ENCODE measurements at regions not wholly inside any gene's neighbourhood (a gene's known extent, or its start where the extent isn't known, plus 50 kb on each side); places are given as distances from the start of the nearest gene placed in this dataset.

- DNase-seq (ENCODE audit: low spot score): no peak
- in situ Hi-C loops (cut with MboI; ENCODE audit: low pct_unique_long_range_greater_than_20kb, low sequenced_read_pairs, unreplicated experiment): no loop called here
- TF ChIP-seq, protein P1, sequence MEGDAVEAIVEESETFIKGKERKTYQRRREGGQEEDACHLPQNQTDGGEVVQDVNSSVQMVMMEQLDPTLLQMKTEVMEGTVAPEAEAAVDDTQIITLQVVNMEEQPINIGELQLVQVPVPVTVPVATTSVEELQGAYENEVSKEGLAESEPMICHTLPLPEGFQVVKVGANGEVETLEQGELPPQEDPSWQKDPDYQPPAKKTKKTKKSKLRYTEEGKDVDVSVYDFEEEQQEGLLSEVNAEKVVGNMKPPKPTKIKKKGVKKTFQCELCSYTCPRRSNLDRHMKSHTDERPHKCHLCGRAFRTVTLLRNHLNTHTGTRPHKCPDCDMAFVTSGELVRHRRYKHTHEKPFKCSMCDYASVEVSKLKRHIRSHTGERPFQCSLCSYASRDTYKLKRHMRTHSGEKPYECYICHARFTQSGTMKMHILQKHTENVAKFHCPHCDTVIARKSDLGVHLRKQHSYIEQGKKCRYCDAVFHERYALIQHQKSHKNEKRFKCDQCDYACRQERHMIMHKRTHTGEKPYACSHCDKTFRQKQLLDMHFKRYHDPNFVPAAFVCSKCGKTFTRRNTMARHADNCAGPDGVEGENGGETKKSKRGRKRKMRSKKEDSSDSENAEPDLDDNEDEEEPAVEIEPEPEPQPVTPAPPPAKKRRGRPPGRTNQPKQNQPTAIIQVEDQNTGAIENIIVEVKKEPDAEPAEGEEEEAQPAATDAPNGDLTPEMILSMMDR (IDR thresholded peaks at IDR 0.05; ENCODE audit: extremely low read depth, insufficient read depth, missing control alignments): no peak
Observed at GRCh38 chr5:2257326-2258244, 374.9 kb upstream of the IRX4 start.

- TF ChIP-seq, protein P1 (IDR thresholded peaks at IDR 0.05; ENCODE audit: extremely low read depth, insufficient read depth, missing control alignments): no peak
- DNase-seq (ENCODE audit: low spot score): no peak
- in situ Hi-C loops (cut with MboI; ENCODE audit: low pct_unique_long_range_greater_than_20kb, low sequenced_read_pairs, unreplicated experiment): no loop called here
Observed at GRCh38 chr5:2256691-2257280, 374.1 kb upstream of the IRX4 start.

DNA sequence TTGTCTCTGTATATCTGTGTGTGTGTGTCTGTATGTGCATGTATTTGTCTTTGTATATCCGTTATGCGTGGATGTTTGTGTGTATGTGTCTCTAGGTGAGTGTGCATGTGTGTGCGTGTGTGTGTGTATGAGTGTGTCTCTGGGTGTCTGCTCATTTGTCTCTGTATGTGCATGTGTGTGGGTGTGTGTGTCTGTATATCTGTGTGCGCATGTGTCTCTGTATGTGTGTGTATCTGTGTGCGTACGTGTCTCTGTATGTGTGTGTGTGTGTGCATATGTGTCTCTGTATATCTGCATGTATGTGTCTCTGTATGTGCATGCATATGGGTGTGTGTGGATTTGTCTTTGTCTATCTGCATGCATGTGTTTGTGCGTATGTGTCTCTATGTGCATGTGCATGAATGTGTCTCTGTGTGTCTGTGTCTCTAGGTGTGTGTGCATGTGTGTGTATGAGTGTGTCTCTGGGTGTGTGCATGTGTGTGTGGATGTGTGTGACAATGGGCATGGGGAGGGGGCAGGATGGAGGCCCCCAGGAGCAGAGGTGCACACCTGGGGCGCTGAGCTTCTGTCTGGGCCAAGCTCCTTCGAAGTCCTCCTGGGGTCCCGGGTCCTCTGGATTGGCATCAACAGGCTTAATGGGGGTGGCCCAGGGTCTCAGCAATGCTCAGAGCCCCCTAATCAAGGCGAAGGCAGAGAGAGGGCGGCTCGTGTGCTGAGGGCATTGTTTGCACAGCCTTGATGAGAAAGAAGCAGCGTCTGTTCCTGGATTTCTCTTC is 373.4 kb upstream of the IRX4 start:
- in situ Hi-C loops (cut with MboI; ENCODE audit: low pct_unique_long_range_greater_than_20kb, low sequenced_read_pairs, unreplicated experiment): no loop called here
- TF ChIP-seq, protein P1 (IDR thresholded peaks at IDR 0.05; ENCODE audit: extremely low read depth, insufficient read depth, missing control alignments): no peak
- DNase-seq (ENCODE audit: low spot score): no peak

DNA sequence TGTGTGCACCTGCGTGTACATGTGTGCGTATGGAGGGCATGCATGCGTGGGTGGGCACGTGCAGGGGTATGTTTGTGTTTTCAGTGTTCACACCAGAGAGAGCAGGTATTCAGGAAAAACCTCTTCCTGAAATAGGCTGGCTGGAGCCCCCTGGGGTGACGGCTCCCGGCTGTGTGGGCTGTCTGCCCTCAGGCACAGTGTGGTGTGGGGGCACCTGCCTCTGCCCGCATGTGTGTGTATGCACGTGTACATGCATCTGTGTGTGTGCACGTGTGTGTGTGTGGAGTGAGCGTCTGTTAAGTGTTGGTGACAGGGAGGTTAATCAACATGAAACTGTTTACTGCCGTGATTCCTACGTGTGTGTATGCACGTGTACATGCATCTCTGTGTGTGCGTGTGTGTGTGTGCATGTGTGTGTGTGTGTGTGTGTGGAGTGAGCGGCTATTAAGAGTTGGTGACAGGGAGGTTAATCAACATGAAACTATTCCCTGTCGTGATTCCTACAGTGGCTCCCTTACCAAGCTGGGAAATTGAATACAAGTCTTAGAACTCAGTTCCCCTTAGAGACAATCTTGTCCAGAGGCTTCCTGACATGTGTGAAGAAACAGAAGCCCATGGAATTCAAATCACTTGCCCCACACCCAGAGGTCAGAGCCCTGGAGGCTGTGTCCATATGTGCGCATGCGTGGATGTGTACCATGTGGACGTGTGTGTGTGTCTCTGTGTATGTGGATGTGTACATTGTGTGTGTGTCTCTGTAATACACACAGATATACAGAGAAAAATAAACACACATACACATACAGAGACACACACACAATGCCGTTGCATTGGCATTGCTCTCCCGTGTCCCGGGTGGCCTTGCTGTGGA is 372.4 kb upstream of the IRX4 start:
- DNase-seq (ENCODE audit: low spot score): no peak
- in situ Hi-C loops (cut with MboI; ENCODE audit: low pct_unique_long_range_greater_than_20kb, low sequenced_read_pairs, unreplicated experiment): no loop called here
- TF ChIP-seq, protein P1 (IDR thresholded peaks at IDR 0.05; ENCODE audit: extremely low read depth, insufficient read depth, missing control alignments): no peak

DNA sequence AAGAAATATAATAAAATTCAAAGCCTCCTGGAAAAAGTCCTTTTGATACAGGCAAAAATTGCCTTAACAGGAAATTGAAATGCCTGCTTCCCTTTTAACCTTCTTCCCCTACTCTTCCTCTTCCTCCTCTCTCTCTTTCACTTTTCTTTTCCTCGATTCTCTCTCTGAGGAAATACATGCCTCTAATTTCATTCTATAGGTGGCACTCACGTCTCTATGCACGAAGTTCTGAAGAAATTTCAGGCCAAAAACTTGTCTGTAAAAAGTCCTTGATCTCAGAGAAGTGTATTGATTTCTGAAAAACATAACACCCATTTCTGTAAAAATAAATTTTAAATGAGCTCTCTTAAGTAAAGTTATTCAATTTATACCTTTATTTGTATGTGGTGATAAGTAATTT is 371.7 kb upstream of the IRX4 start:
- in situ Hi-C loops (cut with MboI; ENCODE audit: low pct_unique_long_range_greater_than_20kb, low sequenced_read_pairs, unreplicated experiment): no loop called here
- TF ChIP-seq, protein P1 (IDR thresholded peaks at IDR 0.05; ENCODE audit: extremely low read depth, insufficient read depth, missing control alignments): no peak
- no peak for DNase-seq (ENCODE audit: low spot score)

Measured in GM13977 (cell line).